ENCODE measurements at regions not wholly inside any gene's neighbourhood (a gene's known extent, or its start where the extent isn't known, plus 50 kb on each side); places are given as distances from the start of the nearest gene placed in this dataset.
"Not testable (repeated sequence)": the region's sequence is repeated elsewhere in the genome, so short reads cannot be mapped to it uniquely, and the experiment has no call there.

- H3K4me1 ChIP-seq = no peaks in the 10 kb centered on the region
- H3K27me3 ChIP-seq = no peaks in the 10 kb centered on the region
- no peak overlapping the region for H3K4me3 ChIP-seq
- no peaks in the 10 kb centered on the region for H3K36me3 ChIP-seq
- no peak overlapping the region for H3K27ac ChIP-seq
- TF ChIP-seq CTCF (IDR thresholded peaks at IDR 0.05) (no peak), EP300 (IDR thresholded peaks at IDR 0.05) (no peak), POLR2A (IDR thresholded peaks at IDR 0.05) (no peak), POLR2AphosphoS5 (IDR thresholded peaks at IDR 0.05) (no peak)
- no peak for DNase-seq
- intact Hi-C loops (cut with DNase I; ENCODE audit: low total_unique reads) = no loop called here
- H3K9me3 ChIP-seq = no peaks in the 10 kb centered on the region
- WGBS, 5 donors = 62 to 71% (median 63%) methylated on average over 6 of the region's 6 CpGs
Measured at GRCh38 chr6:7008451-7008988, 99.2 kb upstream of the RREB1 start.

GRCh38 chr6:7016226-7016625 lies 91.5 kb upstream of the RREB1 start:
- DNase-seq = no peak
- no peak overlapping the region for H3K4me3 ChIP-seq
- no peak for TF ChIP-seq POLR2A (IDR thresholded peaks at IDR 0.05)
- no peak for TF ChIP-seq POLR2AphosphoS5 (IDR thresholded peaks at IDR 0.05)
- TF ChIP-seq EP300 (IDR thresholded peaks at IDR 0.05) = no peak
- no peak for TF ChIP-seq CTCF (IDR thresholded peaks at IDR 0.05)
- no peaks in the 10 kb centered on the region for H3K27me3 ChIP-seq
- H3K4me1 ChIP-seq = no peaks in the 10 kb centered on the region
- H3K36me3 ChIP-seq = no peaks in the 10 kb centered on the region
- 62 to 72% (median 68%) methylated on average over 8 of the region's 8 CpGs for WGBS, 5 donors
- no peak overlapping the region for H3K27ac ChIP-seq
- intact Hi-C loops (cut with DNase I; ENCODE audit: low total_unique reads) = no loop called here
- no peaks in the 10 kb centered on the region for H3K9me3 ChIP-seq

GRCh38 chr6:7021301-7021700 lies 86.5 kb upstream of the RREB1 start:
- intact Hi-C loops (cut with DNase I; ENCODE audit: low total_unique reads) = no loop called here
- Histone ChIP-seq H3K4me3 (no peak overlapping the region), H3K27ac (no peak overlapping the region), H3K36me3 (no peaks in the 10 kb centered on the region), H3K27me3 (no peaks in the 10 kb centered on the region), H3K9me3 (no peaks in the 10 kb centered on the region), H3K4me1 (no peaks in the 10 kb centered on the region)
- DNase-seq = no peak
- 79 to 87% (median 84%) methylated on average over 1 to 2 of the region's 2 CpGs for WGBS, 5 donors
- TF ChIP-seq CTCF (IDR thresholded peaks at IDR 0.05) (no peak), EP300 (IDR thresholded peaks at IDR 0.05) (no peak), POLR2AphosphoS5 (IDR thresholded peaks at IDR 0.05) (no peak), POLR2A (IDR thresholded peaks at IDR 0.05) (no peak)

GRCh38 chr6:7025861-7026260 lies 81.9 kb upstream of the RREB1 start:
- H3K4me3 ChIP-seq = no peak overlapping the region
- no peaks in the 10 kb centered on the region for H3K36me3 ChIP-seq
- WGBS, 5 donors = 46 to 65% (median 50%) methylated on average over 4 of the region's 4 CpGs
- H3K4me1 ChIP-seq = no peaks in the 10 kb centered on the region
- no peak for DNase-seq
- no peaks in the 10 kb centered on the region for H3K9me3 ChIP-seq
- H3K27ac ChIP-seq = no peak overlapping the region
- intact Hi-C loops (cut with DNase I; ENCODE audit: low total_unique reads) = no loop called here
- TF ChIP-seq CTCF (IDR thresholded peaks at IDR 0.05) (no peak), POLR2AphosphoS5 (IDR thresholded peaks at IDR 0.05) (no peak), EP300 (IDR thresholded peaks at IDR 0.05) (no peak), POLR2A (IDR thresholded peaks at IDR 0.05) (no peak)
- H3K27me3 ChIP-seq = no peaks in the 10 kb centered on the region

GRCh38 chr6:7028963-7029362 lies 78.8 kb upstream of the RREB1 start:
- H3K27ac ChIP-seq; H3K27me3 ChIP-seq; H3K4me1 ChIP-seq; DNase-seq; intact Hi-C loops (cut with DNase I; ENCODE audit: low total_unique reads); H3K9me3 ChIP-seq; H3K36me3 ChIP-seq; H3K4me3 ChIP-seq: not testable (repeated sequence)

GRCh38 chr6:7030968-7031367 lies 76.8 kb upstream of the RREB1 start:
- H3K4me1 ChIP-seq; H3K4me3 ChIP-seq; intact Hi-C loops (cut with DNase I; ENCODE audit: low total_unique reads); H3K36me3 ChIP-seq; H3K27me3 ChIP-seq; H3K27ac ChIP-seq; H3K9me3 ChIP-seq; DNase-seq: not testable (repeated sequence)
- 67 to 95% (median 75%) methylated on average over 3 to 4 of the region's 4 CpGs for WGBS, 5 donors

Data from stomach (tissue), 8 donors.